OCI-LY3 (cell line): ENCODE measurements at regions not wholly inside any gene's neighbourhood (a gene's known extent, or its start where the extent isn't known, plus 50 kb on each side); places are given as distances from the start of the nearest gene placed in this dataset.

Experiments used
- H2AFZ ChIP-seq: fragments of 200-600, 300-600 bp; shearing (Covaris generic); 2 replicates; pipeline ENCODE4 v1.6.0; 2014; ENCODE audit warnings: antibody characterized with exemption, low read depth, low read length
- H3K27ac ChIP-seq: fragments of 200-600, 300-600 bp; sonication (generic); 2 replicates; pipeline ENCODE4 v1.5.1; 2014; ENCODE audit warnings: mild to moderate bottlenecking, low read length, moderate library complexity, mixed read lengths
- H3K27me3 ChIP-seq: fragments of 200-600, 300-600 bp; sonication (generic); 2 replicates; pipeline ENCODE4 v1.6.1; 2014; ENCODE audit warnings: low read depth, low read length, mixed read lengths
- H3K36me3 ChIP-seq: fragments of 200-600, 300-600 bp; sonication (generic); replicated peaks from 2 replicates; pipeline ENCODE3; 2014; ENCODE audit warnings: low read depth, low read length, mixed read lengths
- H3K4me1 ChIP-seq: fragments of 300-600, 200-600 bp; sonication (generic); 2 replicates; pipeline ENCODE4 v1.6.1; 2014; ENCODE audit warnings: low read length, mixed read lengths
- H3K4me2 ChIP-seq: fragments of 200-600, 300-600 bp; sonication (generic); 2 replicates; pipeline ENCODE4 v1.6.1; 2014; ENCODE audit warnings: low read length, mixed read lengths
- H3K4me3 ChIP-seq: fragments of 300-600, 200-600 bp; sonication (generic); 2 replicates; pipeline ENCODE4 v1.5.1; 2014; ENCODE audit warnings: antibody characterized with exemption, mild to moderate bottlenecking, low read length, moderate library complexity
- H3K79me2 ChIP-seq: fragments of 300-600, 200-600 bp; shearing (Covaris generic); 2 replicates; pipeline ENCODE4 v1.6.1; 2014; ENCODE audit warnings: mild to moderate bottlenecking, low read length, mixed read lengths
- H3K9ac ChIP-seq: fragments of 300-600, 200-600 bp; shearing (Covaris generic); 2 replicates; pipeline ENCODE4 v1.6.0; 2014; ENCODE audit warnings: mild to moderate bottlenecking, low read length, moderate library complexity
- H3K9me3 ChIP-seq: fragments of 200-600, 300-600 bp; shearing (Covaris generic); 2 replicates; pipeline ENCODE4 v1.6.1; 2014; ENCODE audit warnings: low read length, mixed read lengths; ENCODE audit not compliant: insufficient read depth
- H4K20me1 ChIP-seq: fragments of 200-600, 300-600 bp; sonication (generic); 2 replicates; pipeline ENCODE4 v1.6.1; 2016; ENCODE audit warnings: low read length, mixed read lengths; ENCODE audit not compliant: insufficient read depth
- CTCF ChIP-seq: fragments of 200-600, 300-600 bp; sonication (generic); IDR thresholded peaks from 2 replicates; pipeline ENCODE4 v1.5.1; 2014; ENCODE audit warnings: antibody characterized with exemption, low read length, low read depth
- EZH2phosphoT487 ChIP-seq: fragments of 200-600 bp; shearing (Covaris generic); IDR thresholded peaks from 2 replicates; pipeline ENCODE4 v1.6.1; 2018; ENCODE audit warnings: antibody characterized with exemption, mixed run types, low read depth

GRCh38 chr4:57910151-57910550 is 800.0 kb upstream of the IGFBP7 start:
- no peak overlapping the region for H3K9ac ChIP-seq
- H3K27me3 ChIP-seq, result no peaks in the 10 kb centered on the region
- H3K4me3 ChIP-seq, result no peak overlapping the region
- H3K79me2 ChIP-seq, result no peaks in the 10 kb centered on the region
- no peak for TF ChIP-seq CTCF
- no peak for TF ChIP-seq EZH2phosphoT487
- H3K4me2 ChIP-seq, result no peak overlapping the region
- no peak overlapping the region for H2AFZ ChIP-seq
- H3K4me1 ChIP-seq, result no peaks in the 10 kb centered on the region
- no peak overlapping the region for H3K27ac ChIP-seq
- no peaks in the 10 kb centered on the region for H3K9me3 ChIP-seq
- H4K20me1 ChIP-seq, result no peaks in the 10 kb centered on the region
- no peaks in the 10 kb centered on the region for H3K36me3 ChIP-seq

GRCh38 chr4:57905965-57906364 is 795.8 kb upstream of the IGFBP7 start:
- H3K4me3 ChIP-seq, result no peak overlapping the region
- no peak overlapping the region for H2AFZ ChIP-seq
- no peak overlapping the region for H3K27ac ChIP-seq
- H3K27me3 ChIP-seq, result no peaks in the 10 kb centered on the region
- TF ChIP-seq CTCF (no peak), EZH2phosphoT487 (no peak)
- no peak overlapping the region for H3K4me2 ChIP-seq
- no peak overlapping the region for H3K9ac ChIP-seq
- H4K20me1 ChIP-seq, result no peaks in the 10 kb centered on the region
- H3K4me1 ChIP-seq, result no peaks in the 10 kb centered on the region
- no peaks in the 10 kb centered on the region for H3K36me3 ChIP-seq
- H3K9me3 ChIP-seq, result no peaks in the 10 kb centered on the region
- H3K79me2 ChIP-seq, result no peaks in the 10 kb centered on the region

- Histone ChIP-seq H4K20me1 (no peaks in the 10 kb centered on the region), H3K4me2 (no peak overlapping the region), H3K27ac (no peak overlapping the region), H3K79me2 (no peaks in the 10 kb centered on the region), H3K27me3 (no peaks in the 10 kb centered on the region), H2AFZ (no peak overlapping the region), H3K36me3 (no peaks in the 10 kb centered on the region), H3K4me3 (no peak overlapping the region), H3K9ac (no peak overlapping the region), H3K4me1 (no peaks in the 10 kb centered on the region), H3K9me3 (no peaks in the 10 kb centered on the region)
- TF ChIP-seq CTCF, result no peak
- TF ChIP-seq EZH2phosphoT487, result no peak
These were observed 766.9 kb upstream of the IGFBP7 start for GRCh38 chr4:57877047-57877458.

- H3K9ac ChIP-seq, result no peak overlapping the region
- no peaks in the 10 kb centered on the region for H3K36me3 ChIP-seq
- no peak overlapping the region for H3K4me2 ChIP-seq
- H2AFZ ChIP-seq, result no peak overlapping the region
- no peak overlapping the region for H3K27ac ChIP-seq
- H3K4me1 ChIP-seq, result no peaks in the 10 kb centered on the region
- no peaks in the 10 kb centered on the region for H3K9me3 ChIP-seq
- TF ChIP-seq CTCF (no peak), EZH2phosphoT487 (no peak)
- no peaks in the 10 kb centered on the region for H4K20me1 ChIP-seq
- no peaks in the 10 kb centered on the region for H3K79me2 ChIP-seq
- no peak overlapping the region for H3K4me3 ChIP-seq
- H3K27me3 ChIP-seq, result no peaks in the 10 kb centered on the region
These were observed 765.7 kb upstream of the IGFBP7 start for GRCh38 chr4:57875829-57876392.
